NB4 (cell line): ENCODE measurements at regions not wholly inside any gene's neighbourhood (a gene's known extent, or its start where the extent isn't known, plus 50 kb on each side); places are given as distances from the start of the nearest gene placed in this dataset.

Experiments
- DNase-seq: peaks from one replicate; pipeline ENCODE4 v3.0.0; 2010; ENCODE audit warnings: low read depth
- H3K4me3 ChIP-seq: one replicate; pipeline ENCODE4 v1.5.1; 2011; ENCODE audit warnings: mild to moderate bottlenecking, low read depth, low read length, moderate library complexity
- MYC ChIP-seq: IDR thresholded peaks from 2 replicates; pipeline ENCODE4 v1.6.1; 2011; ENCODE audit warnings: low read depth, low read length
- POLR2A ChIP-seq: IDR thresholded peaks from 2 replicates; pipeline ENCODE4 v1.6.1; 2011; ENCODE audit warnings: mild to moderate bottlenecking; ENCODE audit not compliant: insufficient read length; ENCODE audit errors: extremely low read depth
- TF ChIP-seq, protein P1 (sequence below): IDR thresholded peaks from 2 replicates; pipeline ENCODE4 v1.6.1; 2011; ENCODE audit warnings: low read depth, low read length
- TF ChIP-seq, protein P2 (sequence below): IDR thresholded peaks from one replicate; pipeline ENCODE4 v1.5.1; 2012; ENCODE audit warnings: low read depth, low read length

DNA sequence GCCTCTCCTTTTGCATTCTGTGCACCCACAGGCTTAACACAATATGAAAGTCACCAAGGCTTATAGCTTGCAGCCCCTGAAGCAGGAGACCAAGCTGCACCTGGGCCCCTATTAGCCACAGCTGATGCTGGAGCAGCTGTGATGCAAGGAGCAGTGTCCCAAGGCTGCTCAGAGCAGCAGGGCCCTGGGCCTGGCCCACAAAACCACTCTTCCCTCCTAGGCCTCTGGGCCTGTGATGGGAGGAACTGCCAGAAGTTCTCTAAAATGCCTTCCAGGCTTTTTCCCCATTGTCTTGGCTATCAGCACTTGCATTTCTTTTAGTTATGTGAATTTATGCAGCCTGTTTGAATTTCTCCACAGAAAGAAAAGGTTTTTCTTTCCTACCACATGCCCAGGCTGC lies 89.5 kb upstream of the KCTD3 start:
- TF ChIP-seq, protein P1, sequence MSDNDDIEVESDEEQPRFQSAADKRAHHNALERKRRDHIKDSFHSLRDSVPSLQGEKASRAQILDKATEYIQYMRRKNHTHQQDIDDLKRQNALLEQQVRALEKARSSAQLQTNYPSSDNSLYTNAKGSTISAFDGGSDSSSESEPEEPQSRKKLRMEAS: no peak
- no peak for TF ChIP-seq MYC
- TF ChIP-seq, protein P2, sequence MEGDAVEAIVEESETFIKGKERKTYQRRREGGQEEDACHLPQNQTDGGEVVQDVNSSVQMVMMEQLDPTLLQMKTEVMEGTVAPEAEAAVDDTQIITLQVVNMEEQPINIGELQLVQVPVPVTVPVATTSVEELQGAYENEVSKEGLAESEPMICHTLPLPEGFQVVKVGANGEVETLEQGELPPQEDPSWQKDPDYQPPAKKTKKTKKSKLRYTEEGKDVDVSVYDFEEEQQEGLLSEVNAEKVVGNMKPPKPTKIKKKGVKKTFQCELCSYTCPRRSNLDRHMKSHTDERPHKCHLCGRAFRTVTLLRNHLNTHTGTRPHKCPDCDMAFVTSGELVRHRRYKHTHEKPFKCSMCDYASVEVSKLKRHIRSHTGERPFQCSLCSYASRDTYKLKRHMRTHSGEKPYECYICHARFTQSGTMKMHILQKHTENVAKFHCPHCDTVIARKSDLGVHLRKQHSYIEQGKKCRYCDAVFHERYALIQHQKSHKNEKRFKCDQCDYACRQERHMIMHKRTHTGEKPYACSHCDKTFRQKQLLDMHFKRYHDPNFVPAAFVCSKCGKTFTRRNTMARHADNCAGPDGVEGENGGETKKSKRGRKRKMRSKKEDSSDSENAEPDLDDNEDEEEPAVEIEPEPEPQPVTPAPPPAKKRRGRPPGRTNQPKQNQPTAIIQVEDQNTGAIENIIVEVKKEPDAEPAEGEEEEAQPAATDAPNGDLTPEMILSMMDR: no peak
- TF ChIP-seq POLR2A: no peak
- no peak overlapping the region for H3K4me3 ChIP-seq
- no peak for DNase-seq

DNA sequence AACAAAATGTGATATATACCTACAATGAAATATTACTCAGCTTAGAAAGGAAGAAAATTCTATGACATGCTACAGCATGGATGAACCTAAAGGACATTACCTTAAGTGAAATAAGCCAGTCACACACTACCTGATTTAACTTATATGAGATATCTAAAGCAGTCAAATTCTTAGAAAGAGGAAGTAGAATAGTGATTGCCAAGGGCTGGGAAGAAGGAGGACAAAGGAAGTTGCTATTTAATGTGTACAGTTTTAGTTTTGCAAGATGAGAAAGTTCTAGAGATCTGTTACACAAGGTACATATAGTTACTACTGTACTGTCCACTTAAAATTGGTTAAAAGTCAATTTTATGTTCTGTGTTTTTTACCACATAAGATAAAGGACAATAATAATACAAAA lies 87.5 kb upstream of the KCTD3 start:
- peak; percentile 22 for DNase-seq
- TF ChIP-seq, protein P2: no peak
- TF ChIP-seq, protein P1: no peak
- TF ChIP-seq MYC (no peak), POLR2A (no peak)
- H3K4me3 ChIP-seq: no peak overlapping the region

DNA sequence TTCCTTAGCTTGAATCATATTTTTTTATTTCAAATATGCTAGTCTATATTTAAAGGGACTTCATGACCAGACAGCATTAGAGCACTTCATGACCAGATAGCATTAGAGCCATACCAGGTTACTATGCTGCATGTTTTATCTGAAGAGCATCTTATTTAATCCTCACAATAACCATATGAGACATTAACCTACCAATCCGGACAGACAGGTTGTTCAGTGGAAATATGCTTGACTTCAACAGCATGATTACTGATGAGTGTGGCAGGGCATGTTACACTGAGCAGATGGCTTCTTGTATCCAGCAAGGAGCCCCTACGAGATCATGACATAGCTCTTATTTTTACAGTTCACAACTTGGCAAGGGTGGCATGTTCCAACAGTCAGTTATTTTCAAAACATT lies 85.0 kb upstream of the KCTD3 start:
- H3K4me3 ChIP-seq: no peak overlapping the region
- no peak for DNase-seq
- TF ChIP-seq, protein P1: no peak
- TF ChIP-seq POLR2A: no peak
- no peak for TF ChIP-seq MYC
- TF ChIP-seq, protein P2: no peak

DNA sequence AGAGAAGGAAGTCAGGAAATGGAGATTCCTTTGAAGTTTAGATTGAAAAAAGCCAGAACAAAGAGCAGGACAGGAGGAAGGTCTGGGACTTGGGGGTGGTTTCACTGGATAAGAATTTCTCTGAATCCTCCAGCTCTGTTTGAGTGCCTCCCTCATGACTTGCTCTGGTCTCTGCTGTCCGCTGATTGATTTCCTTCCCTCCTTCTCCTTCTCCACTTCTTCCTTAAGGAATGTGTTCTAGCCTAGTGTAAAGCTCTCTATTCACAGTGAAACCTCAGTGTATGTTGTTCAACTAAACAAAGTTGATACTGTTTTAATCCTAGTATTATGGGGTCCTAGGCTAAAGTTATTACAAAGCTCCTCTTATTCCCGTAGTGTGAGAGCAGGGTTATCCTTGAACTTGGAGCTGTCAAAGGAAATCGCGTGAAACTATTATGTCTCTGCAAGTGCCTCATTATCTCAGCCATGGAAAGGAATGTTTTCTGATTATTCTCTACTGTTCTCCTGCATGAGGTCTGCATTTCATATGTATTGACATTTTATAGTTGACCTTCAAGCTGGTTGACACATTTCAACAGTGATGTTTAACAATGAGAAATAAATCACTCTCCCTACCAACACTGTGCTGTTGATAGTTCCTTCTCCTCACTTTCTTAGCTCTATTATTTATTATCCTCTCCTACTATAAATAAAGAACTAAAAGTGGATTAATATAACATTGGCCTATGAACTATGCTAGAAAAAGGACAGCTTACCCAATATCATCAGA lies 82.7 kb upstream of the KCTD3 start:
- no peak for TF ChIP-seq POLR2A
- TF ChIP-seq, protein P2: no peak
- no peak for TF ChIP-seq MYC
- TF ChIP-seq, protein P1: no peak
- H3K4me3 ChIP-seq: no peak overlapping the region
- DNase-seq: no peak

DNA sequence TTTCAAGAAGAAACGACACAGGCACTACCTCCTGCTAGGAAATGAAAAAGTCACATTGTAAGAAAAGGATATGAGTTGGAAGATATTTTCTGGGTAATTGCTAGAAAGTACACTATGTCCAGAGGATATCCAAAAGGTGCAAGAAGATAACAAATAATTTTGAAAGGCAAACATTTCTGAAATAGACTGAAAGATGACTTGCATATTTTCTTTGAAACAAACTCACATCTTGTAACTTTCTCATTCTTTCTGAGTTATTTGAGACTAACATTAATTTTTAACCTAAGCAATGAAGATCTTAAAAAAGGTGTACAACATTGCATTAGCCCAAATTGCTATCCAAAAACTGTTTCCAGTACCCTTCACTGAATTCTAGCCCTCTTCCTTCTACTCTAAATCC lies 79.6 kb upstream of the KCTD3 start:
- H3K4me3 ChIP-seq: no peak overlapping the region
- TF ChIP-seq, protein P2: no peak
- TF ChIP-seq, protein P1: no peak
- TF ChIP-seq MYC (no peak), POLR2A (no peak)
- DNase-seq: no peak
